ENCODE measurements at regions not wholly inside any gene's neighbourhood (a gene's known extent, or its start where the extent isn't known, plus 50 kb on each side); places are given as distances from the start of the nearest gene placed in this dataset.

- Histone ChIP-seq H3K79me2 (ENCODE audit: control insufficient read depth, low read length) (no peaks in the 10 kb centered on the region), H3K4me1 (ENCODE audit: control insufficient read depth, low read length) (no peaks in the 10 kb centered on the region), H4K20me1 (ENCODE audit: control insufficient read depth, insufficient read depth, low read depth, low read length) (no peaks in the 10 kb centered on the region), H3K4me2 (ENCODE audit: low read length) (no peak overlapping the region), H3K36me3 (ENCODE audit: control insufficient read depth, low read length) (no peaks in the 10 kb centered on the region), H3F3A (ENCODE audit: control insufficient read depth, insufficient read depth) (no peaks in the 10 kb centered on the region), H3K9me3 (ENCODE audit: control insufficient read depth, insufficient read depth, low read length) (no peaks in the 10 kb centered on the region), H3K27ac (ENCODE audit: low read depth, low read length) (no peak overlapping the region), H3K4me3 (ENCODE audit: low read length) (no peak overlapping the region), H3K27me3 (ENCODE audit: control insufficient read depth, low read length) (no peaks in the 10 kb centered on the region), H3K9me2 (replicated peaks; ENCODE audit: control insufficient read depth, low read length) (no peaks in the 10 kb centered on the region)
- TF ChIP-seq, protein P1, sequence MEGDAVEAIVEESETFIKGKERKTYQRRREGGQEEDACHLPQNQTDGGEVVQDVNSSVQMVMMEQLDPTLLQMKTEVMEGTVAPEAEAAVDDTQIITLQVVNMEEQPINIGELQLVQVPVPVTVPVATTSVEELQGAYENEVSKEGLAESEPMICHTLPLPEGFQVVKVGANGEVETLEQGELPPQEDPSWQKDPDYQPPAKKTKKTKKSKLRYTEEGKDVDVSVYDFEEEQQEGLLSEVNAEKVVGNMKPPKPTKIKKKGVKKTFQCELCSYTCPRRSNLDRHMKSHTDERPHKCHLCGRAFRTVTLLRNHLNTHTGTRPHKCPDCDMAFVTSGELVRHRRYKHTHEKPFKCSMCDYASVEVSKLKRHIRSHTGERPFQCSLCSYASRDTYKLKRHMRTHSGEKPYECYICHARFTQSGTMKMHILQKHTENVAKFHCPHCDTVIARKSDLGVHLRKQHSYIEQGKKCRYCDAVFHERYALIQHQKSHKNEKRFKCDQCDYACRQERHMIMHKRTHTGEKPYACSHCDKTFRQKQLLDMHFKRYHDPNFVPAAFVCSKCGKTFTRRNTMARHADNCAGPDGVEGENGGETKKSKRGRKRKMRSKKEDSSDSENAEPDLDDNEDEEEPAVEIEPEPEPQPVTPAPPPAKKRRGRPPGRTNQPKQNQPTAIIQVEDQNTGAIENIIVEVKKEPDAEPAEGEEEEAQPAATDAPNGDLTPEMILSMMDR (IDR thresholded peaks at IDR 0.05; ENCODE audit: low read depth, low read length, poor library complexity, severe bottlenecking): no peak
Measured at GRCh38 chr13:87887459-87888123, 216.4 kb downstream of the SLITRK5 start.

- no peak for TF ChIP-seq EZH2phosphoT487 (IDR thresholded peaks at IDR 0.05; ENCODE audit: borderline replicate concordance, low read length)
- TF ChIP-seq, protein P1 (IDR thresholded peaks at IDR 0.05; ENCODE audit: low read depth, low read length, poor library complexity, severe bottlenecking): no peak
- H3K9me2 ChIP-seq (replicated peaks; ENCODE audit: control insufficient read depth, low read length): no peaks in the 10 kb centered on the region
- H3K36me3 ChIP-seq (ENCODE audit: control insufficient read depth, low read length): no peaks in the 10 kb centered on the region
- H3K27me3 ChIP-seq (ENCODE audit: control insufficient read depth, low read length): no peaks in the 10 kb centered on the region
- H3K9me3 ChIP-seq (ENCODE audit: control insufficient read depth, insufficient read depth, low read length): no peaks in the 10 kb centered on the region
- no peaks in the 10 kb centered on the region for H3K79me2 ChIP-seq (ENCODE audit: control insufficient read depth, low read length)
- no peaks in the 10 kb centered on the region for H3F3A ChIP-seq (ENCODE audit: control insufficient read depth, insufficient read depth)
- no peak overlapping the region for H3K27ac ChIP-seq (ENCODE audit: low read depth, low read length)
- no peaks in the 10 kb centered on the region for H3K4me1 ChIP-seq (ENCODE audit: control insufficient read depth, low read length)
- no peak overlapping the region for H3K4me2 ChIP-seq (ENCODE audit: low read length)
- H3K4me3 ChIP-seq (ENCODE audit: low read length): no peak overlapping the region
- H4K20me1 ChIP-seq (ENCODE audit: control insufficient read depth, insufficient read depth, low read depth, low read length): no peaks in the 10 kb centered on the region
Measured at GRCh38 chr13:87889254-87889653, 218.1 kb downstream of the SLITRK5 start.

GRCh38 chr13:87893186-87893585 is 222.0 kb downstream of the SLITRK5 start:
- Histone ChIP-seq H3K27ac (ENCODE audit: low read depth, low read length) (no peak overlapping the region), H3K4me1 (ENCODE audit: control insufficient read depth, low read length) (no peaks in the 10 kb centered on the region), H3K4me3 (ENCODE audit: low read length) (no peak overlapping the region), H3F3A (ENCODE audit: control insufficient read depth, insufficient read depth) (no peaks in the 10 kb centered on the region), H3K9me3 (ENCODE audit: control insufficient read depth, insufficient read depth, low read length) (no peaks in the 10 kb centered on the region), H3K4me2 (ENCODE audit: low read length) (no peak overlapping the region), H3K36me3 (ENCODE audit: control insufficient read depth, low read length) (no peaks in the 10 kb centered on the region), H4K20me1 (ENCODE audit: control insufficient read depth, insufficient read depth, low read depth, low read length) (no peaks in the 10 kb centered on the region), H3K27me3 (ENCODE audit: control insufficient read depth, low read length) (no peaks in the 10 kb centered on the region), H3K9me2 (replicated peaks; ENCODE audit: control insufficient read depth, low read length) (no peaks in the 10 kb centered on the region), H3K79me2 (ENCODE audit: control insufficient read depth, low read length) (no peaks in the 10 kb centered on the region)
- TF ChIP-seq EZH2phosphoT487 (IDR thresholded peaks at IDR 0.05; ENCODE audit: borderline replicate concordance, low read length): no peak
- TF ChIP-seq, protein P1 (IDR thresholded peaks at IDR 0.05; ENCODE audit: low read depth, low read length, poor library complexity, severe bottlenecking): no peak
